HG02973 (cell line): ENCODE measurements at regions not wholly inside any gene's neighbourhood (a gene's known extent, or its start where the extent isn't known, plus 50 kb on each side); places are given as distances from the start of the nearest gene placed in this dataset.
"Not testable (repeated sequence)": the region's sequence is repeated elsewhere in the genome, so short reads cannot be mapped to it uniquely, and the experiment has no call there.

ENCODE experiments used
- ATAC-seq: cut with Tn5 transposase; IDR thresholded peaks from one replicate; pipeline ENCODE4 v1.9.1; 2021; ENCODE audit warnings: moderate library complexity; ENCODE audit not compliant: unreplicated experiment

DNA sequence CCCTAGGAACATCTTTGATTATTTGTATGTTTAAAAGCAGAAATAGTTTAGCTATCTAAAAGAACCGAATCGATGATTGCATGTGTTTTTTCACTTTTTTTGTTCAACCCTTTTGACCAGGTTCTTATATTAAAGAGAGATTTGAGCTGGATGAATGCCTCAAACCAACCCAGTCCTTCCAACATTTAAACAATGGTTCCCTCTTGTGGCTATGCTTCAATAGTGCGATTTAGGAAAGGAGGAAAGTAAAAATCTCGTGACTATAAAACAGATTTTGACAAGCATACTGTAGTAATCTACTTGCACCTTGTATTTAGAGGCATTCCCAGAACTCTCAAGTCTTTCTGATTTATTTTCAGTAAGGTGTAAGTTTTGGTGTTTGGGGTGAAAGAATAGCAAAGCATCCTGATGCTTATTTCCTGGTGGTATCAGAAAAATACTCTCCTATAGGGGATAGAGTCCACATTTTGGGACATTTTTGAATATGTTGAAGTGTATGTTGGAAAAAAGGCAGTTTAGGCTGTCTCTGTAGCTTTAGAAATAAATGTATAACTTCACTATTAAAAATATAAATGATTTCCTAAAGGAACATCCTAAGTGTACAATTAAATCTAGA is 159.6 kb upstream of the KCNH8 start:
- ATAC-seq = no peak

DNA sequence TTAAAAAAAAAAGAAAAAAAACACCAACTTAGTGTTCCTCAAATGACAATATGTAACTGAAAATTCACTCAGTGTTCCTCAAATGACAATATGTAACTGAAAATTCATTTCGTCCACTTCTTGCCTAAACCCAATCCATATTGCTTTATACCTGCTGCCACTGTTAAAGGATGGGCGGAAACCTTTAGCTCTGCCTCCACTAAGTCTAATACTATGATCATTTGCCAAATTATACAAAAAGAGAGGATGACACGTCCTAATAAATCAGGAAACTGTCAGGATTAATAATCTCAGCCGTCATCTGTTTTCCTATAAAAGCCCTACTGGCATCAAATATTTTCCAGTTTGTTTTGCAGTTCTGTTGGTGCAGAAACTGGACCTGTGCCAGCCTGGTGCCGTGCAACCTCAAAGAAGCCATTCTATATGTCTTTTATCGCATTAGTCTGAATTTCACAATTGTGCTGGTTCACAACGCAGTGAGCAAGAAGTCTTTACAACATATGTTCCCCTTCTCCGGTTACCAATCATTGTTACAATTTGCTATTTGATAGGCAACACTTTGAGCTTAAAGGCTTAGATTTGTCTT is 160.4 kb upstream of the KCNH8 start:
- ATAC-seq = no peak

DNA sequence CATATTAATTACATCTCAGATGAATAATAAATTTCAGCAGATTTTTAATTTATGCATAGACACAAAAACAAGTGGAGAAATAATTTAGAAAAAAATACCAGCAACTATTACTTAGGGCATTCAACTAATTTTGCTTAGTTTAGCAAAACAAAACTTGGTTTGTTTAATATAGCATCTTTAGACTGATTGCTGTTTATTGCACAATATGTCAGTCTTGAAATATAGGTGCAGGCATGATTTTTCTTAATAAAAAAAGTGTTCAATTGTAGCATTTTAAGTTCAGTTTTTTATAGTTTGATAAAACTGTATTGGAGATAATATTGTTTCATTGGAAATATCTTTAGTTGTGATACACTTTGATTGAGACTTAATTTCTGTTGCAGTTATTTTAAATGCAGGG is 161.2 kb upstream of the KCNH8 start:
- no peak for ATAC-seq

DNA sequence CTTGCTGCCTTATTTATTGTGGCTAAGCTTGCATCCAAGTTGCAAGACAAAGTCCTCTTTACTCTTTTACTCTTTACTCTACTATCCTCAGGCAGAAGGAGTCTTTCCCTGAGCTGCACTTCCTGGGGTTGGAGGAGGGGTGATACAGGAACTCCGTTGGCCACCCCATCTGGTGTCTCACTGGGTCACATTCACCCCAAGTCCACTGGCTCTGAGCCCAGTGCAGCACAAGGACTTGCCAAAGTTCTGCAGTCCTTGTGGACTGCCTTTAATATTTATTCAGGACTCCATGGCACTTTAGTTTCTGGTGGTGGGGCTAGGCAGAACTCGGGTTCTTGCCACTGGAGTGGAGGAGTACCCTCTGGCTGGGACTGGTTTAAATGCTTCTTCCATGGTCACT is 165.4 kb upstream of the KCNH8 start:
- ATAC-seq = no peak

DNA sequence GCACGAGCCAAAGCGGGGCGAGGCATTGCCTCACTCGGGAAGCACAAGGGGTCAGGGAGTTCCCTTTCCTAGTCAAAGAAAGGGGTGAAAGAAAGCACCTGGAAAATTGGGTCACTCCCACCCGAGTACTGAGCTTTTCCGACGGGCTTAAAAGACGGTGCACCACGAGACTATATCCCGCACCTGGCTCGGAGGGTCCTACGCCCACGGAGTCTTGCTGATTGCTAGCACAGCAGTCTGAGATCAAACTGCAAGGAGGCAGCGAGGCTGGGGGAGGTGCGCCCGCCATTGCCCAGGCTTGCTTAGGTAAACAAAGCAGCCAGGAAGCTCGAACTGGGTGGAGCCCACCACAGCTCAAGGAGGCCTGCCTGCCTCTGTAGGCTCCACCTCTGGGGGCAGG is 172.2 kb upstream of the KCNH8 start:
- not testable (repeated sequence) for ATAC-seq

DNA sequence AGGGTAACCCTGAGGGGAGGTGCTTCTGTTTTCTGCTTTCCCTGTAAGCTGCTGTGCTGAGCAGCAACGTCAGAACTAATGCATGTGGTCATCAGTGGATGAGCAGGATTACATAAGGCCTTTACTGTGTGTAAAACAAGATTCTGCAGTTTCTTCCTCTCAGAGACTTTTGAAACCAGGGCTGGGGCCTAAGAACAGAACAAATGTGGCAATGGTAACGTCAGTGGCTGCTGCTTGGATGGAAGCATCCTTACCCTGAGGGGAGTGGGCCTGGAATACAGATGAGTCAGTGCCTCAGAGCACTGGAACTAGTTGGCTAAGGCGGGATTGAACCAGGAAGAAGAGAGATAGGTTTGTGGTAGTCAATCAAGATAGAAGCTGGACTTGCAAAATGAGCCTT is 180.2 kb upstream of the KCNH8 start:
- no peak for ATAC-seq

DNA sequence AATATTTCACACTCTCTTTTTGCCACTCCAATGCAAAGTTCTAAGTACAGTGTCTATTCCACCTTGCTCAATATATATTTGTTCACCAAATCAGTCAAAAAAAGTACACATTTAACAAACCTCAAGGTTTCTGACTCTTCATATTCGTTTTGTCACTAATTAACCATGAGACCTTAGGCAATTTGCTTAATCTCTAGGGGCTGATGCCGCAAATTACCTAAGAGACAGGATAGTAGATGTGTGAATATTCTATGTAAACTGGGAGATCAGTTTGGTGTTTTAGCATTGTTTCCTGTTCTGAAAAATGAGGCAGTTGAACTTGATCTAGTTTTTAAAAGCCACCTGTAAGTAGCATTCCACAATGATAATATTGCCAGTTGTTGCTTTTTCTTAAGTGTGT is 182.5 kb upstream of the KCNH8 start:
- no peak for ATAC-seq

DNA sequence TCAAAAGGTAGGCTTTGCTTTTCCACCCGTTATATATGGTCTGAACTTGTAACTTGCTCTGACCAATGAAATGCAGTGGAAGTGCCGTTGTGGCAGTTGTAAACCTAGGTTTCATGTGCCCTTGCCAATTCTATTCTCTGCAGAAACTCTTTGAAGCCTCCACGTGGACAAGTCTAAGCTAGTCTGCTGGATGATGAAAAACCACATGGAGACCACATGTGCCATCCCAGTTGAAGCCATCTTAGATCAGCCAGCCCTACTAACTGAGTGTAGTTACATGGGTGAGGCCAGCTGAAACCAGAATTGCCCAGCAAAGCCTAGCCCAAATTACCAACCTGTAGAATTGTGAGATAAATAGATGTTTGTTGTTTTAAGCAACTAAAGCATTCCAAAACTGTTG is 183.7 kb upstream of the KCNH8 start:
- no peak for ATAC-seq

DNA sequence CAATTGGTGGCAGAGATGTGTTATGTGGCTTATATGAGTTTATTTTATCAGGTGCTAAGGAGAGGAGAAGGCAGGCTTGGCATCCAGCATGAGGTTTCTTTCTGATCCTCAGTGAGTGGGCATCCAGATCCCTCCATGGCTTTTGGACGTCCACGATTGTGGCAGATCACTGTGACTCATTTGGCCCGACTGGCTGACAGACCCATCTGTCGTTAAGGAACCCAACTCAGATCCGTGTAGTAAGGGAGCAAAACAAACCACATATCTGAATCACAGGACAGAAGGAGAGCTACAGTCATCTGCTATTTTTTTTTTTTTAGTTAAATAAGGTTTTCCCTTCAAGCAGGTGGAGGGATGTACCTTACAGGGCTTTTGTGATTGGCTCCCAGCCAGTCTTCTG is 197.0 kb upstream of the KCNH8 start:
- no peak for ATAC-seq

DNA sequence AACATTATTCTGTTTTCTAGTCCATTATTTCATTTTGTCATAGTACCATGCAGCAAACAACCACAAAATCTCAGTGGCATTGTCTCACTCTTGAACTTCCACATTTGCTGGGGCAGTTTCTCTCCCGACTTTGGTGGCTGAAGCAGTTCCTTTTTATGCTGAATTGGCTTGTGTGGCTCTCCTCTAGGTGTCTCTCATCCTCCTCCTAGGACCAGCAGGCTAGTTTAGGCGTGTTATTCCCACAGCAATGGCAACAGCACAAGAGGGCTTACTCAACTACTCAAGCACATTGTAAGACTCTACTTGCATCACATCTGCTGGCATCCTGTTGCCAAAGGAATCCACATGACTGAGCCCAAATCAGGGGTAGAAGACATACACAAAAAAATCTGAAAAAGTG is 201.8 kb upstream of the KCNH8 start:
- ATAC-seq = no peak

DNA sequence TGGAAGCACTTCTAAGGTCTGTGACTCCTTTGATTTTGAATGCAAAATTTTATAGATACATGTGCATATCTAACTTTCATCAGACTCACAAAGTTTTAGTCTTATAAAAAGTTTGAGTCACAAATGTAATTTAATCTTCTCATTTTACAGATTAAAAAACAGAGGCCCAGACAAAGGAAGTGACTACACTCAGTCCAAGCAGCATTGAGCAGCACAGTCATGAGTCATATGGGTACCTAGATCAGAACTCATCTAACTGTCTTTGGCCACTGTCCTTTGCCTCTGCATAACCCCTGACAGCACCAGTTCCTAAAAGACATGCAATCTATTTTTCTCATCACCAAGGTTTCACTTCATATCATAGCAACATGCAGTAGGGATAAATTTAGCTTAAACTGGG is 210.7 kb upstream of the KCNH8 start:
- no peak for ATAC-seq

DNA sequence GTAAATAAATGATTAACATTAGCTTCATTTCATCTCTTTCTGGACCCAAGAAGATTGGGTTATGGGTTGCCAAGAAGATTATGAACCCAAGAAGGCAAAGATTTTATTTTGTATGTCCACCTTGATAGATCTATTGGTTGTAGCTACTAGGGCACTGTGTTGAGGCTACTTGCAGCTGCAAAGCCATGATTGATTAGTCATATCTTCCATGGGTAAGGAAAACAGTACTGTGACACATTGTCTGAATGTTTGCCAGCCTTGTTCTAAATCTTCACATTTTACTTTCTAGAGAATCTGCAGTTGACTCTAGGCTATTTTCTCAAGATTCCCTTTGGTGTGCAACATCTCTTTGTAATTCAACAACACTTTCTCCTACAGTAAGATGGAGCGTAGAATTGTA is 229.2 kb upstream of the KCNH8 start:
- ATAC-seq = no peak

DNA sequence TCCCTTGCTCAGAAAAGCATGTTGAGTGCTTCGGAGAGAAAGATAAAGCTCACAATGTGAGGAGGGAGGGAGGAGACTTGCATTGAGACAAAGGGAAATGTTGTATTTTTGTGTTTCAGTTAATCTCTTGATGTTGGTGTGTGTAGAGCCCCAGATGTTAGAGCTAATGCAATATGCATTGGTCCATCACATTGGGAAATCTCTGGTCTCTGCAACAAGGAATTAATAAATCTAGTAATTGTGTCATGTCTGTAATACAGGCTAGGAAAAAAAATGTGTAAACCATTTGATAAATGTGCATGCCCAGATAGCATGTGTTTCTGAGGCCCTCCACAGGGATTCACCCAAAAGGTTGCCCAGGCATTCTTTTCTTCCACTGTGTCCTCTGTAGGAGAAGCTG is 230.4 kb upstream of the KCNH8 start:
- ATAC-seq = no peak

DNA sequence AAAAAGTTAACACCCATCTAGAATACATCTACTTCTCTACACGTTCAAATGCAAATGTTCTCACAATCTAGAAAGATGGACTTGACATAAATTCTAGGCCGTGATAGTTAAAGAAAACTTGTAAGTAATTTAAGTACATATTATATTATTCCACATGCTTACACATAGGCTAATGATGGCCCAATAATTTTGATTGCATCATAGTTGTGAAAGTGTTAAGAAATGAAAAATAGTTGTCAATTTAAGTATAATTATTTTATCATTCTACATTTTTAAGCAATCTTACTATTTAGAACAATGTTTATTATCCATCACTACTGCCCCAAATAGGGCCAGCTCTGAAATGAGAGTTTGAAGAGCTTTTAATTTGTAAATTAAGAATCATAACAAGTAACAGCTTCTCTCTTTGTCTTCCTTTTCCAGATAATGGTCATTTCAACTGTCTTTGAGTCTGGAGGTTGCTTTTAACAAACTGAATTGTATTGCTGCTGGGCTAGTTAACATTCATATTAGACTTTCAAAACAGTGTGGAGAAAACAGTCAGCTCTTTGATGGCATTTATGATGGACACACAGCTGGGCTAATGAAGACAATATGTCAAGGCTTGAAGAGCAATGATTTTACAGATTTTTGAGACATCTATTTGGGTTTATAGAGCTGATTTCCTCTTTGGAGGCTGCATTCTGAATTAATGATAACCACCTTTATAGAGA is 246.1 kb upstream of the KCNH8 start:
- ATAC-seq = no peak

DNA sequence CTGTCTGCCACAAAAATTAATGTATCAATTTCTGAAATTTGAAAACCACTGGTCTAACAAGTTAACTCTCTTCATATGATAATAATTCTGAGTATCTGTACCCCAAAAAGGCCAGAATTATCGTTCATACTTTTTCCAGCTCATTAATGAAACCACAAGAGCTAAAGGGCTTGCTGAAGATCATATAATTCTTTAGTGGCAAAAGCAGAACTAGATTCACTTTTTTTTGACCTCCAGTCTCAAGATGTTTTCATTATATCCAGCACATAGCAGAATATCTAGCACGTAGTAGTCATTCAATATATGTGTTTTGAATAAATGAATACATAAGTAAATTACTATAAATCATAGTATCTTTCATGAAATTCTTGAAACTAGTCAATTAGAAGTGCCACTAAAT is 246.7 kb upstream of the KCNH8 start:
- ATAC-seq = no peak

DNA sequence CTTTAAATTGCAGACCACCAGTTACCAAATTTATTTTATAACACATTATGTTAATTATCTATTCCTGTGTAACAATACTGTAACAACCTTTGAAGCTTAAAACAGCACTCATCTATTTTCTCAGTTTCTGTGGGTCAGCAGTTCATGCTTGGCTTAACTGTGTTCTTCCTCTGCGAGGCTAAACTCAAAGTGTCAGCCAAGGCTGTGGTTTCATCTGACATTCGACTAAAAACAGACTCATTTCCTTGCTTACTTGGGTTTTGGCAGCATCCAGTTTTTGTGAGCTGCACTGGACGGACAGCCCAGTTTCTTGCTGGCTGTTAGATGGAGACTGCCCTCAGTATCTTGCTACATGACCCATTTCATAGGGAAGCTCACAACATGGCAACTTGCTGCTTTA is 247.3 kb upstream of the KCNH8 start:
- ATAC-seq = peak; percentile 68

DNA sequence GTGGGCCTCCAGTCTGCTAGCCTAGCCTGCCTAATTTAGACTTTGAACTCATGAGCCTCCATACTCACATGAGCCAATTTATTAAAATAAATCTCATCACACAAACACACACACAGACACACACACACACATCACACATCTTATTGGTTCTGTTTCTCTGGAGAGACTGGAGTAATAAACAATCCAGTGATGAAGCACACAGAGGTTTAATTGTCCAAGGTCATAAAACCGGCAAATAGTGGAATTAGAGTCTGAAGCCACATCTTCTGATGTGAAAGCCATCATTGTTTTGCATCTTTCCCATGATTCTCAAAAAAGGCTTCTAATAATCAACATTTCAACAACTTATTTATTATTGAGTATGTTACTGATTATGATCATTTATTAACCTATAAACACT is 249.4 kb upstream of the KCNH8 start:
- ATAC-seq = no peak

DNA sequence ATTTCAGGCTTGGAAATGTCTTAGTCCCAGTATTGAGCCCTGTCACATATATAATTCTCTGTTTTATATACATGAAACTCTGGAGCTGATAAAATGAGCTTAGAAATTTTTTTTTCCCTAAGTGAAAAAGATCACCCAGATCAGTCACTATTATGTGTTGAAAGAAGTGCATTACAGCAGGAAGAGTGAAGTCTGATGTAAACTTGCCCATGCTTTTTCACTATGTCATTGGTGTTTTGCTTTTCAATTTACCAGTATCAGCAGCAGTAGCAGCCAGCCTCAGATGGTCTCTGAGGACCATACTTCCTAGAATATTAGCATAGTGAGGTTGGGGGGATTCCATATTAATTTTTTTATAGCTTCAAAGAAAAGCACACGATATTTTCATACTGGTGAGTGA is 255.6 kb upstream of the KCNH8 start:
- ATAC-seq = no peak

DNA sequence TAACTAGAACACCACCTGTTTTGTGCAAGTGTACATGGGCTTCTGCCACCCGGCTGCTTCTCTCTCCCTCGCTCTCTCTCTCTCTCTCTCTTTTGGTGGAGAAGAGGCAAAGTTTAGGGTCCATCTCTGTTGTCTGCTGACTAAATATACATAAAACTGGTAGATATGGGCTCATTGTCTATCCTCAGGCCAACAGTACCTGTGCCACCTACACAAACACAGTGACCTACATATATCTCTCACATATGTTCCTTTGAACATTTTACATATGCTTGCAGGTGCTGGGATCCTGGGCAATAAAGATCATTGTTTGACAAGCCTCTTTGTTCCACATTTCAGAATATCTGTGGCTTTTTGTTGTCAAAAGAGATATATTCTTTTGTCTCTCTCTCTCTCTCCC is 256.3 kb upstream of the KCNH8 start:
- no peak for ATAC-seq

DNA sequence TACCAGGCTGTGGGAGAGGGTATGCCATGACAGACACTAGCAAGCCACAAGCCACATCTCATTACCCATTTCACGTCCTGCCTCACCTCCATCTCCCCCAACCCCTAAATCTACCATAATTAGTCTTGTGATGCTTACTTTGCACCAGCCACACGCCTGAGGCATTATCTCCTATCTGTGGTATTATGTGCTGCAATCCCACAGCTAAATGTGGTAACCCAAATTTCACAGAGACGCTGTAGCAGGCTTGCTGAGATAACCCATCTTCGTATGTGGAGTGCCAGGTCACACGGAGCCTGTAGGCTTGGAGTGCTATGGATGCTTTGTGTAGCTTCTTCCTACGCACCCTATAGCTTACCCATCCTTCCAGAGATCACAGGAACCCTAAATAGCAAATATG is 256.7 kb upstream of the KCNH8 start:
- ATAC-seq = no peak

DNA sequence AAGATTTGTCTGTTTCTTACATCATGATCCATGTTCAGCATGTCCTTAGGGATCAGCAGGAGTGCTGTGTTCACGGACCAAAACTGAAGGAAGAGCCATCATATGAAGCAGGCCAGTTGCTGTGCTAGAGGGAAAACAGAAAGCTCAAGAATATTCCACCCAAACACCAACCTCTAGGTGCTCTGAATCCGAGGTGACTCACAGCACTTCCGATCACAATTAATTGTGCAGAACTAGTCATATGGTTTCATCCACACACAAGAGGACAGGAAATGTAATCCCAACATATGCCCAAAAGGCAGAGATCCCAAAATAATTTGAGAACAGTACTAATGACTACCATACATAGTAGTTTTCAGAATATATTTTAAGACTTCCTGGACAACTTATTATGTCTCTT is 257.9 kb upstream of the KCNH8 start:
- ATAC-seq = no peak

DNA sequence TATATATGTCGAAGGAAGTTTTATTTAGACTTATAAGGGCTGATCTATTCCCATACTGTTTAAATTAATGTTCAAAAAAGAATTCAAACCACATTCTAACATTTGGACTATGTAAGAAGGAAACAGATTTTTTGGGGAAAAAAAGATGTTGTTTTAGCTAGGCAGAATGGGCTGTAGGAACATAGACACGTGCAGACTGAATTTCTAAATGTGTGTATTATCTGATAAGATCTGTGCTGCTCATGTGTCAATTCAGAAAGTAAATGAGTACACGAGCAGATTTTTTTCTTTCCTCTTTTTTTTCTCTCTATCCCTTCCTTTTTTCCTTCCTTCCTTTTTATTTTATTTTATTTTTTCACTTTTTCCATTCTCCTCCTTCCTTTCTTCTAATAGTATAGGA is 259.5 kb upstream of the KCNH8 start:
- ATAC-seq = no peak

DNA sequence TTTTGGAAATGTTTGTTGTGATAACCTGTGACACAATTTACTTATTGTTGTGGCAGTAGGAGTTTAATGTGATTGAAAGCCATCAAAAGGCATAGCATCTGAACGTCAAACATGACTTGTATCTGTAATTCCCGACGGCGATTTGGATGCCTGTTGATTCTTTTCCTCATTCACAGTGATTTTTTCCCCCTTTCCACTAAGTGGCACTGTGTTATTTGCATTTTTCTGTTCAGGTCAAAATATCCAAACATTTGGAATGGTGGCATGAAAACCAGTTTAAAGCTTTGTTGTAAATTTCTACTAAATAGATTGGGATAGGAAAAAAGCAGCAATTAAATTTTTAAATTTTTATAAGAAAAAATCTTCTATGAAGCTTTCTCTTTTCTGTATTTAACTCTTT is 259.9 kb upstream of the KCNH8 start:
- ATAC-seq = no peak
